GM18907 (cell line): ENCODE measurements at regions not wholly inside any gene's neighbourhood (a gene's known extent, or its start where the extent isn't known, plus 50 kb on each side); places are given as distances from the start of the nearest gene placed in this dataset.
"Not testable (repeated sequence)": the region's sequence is repeated elsewhere in the genome, so short reads cannot be mapped to it uniquely, and the experiment has no call there.

Experiments used
- ATAC-seq: cut with Tn5 transposase; IDR thresholded peaks from one replicate; pipeline ENCODE4 v1.9.1; 2021; ENCODE audit warnings: mild to moderate bottlenecking, moderate library complexity; ENCODE audit not compliant: unreplicated experiment

DNA sequence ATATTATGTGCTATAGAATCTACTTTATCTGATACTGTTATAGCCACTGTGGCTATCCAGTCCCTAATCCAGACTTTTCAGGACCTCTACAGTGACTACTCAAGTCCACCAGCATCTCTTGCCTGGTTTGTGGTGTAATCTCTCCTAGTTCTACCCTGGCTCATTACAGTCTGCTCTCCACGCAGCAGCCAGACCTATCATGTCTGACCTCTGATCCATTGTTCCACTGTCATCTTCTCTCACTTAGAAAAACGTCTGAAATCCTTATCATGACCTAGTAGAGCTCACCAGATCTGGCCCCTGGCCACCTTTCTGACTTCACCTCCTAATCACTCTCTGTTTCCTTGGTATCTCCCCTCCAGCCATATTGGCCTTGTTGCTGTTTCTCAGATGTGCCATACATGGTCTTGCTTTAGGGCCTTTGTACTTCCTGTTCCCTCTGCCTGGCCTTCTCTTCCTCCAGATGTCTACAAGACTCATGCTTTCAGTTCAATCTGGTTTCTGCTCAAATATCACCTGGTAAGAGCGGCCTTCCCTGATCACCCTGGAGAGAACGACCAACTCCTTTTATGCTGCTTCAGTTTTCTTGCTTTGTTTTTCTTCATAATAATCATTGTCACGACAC, 475.5 kb downstream of the AACS start:
- no peak for ATAC-seq

DNA sequence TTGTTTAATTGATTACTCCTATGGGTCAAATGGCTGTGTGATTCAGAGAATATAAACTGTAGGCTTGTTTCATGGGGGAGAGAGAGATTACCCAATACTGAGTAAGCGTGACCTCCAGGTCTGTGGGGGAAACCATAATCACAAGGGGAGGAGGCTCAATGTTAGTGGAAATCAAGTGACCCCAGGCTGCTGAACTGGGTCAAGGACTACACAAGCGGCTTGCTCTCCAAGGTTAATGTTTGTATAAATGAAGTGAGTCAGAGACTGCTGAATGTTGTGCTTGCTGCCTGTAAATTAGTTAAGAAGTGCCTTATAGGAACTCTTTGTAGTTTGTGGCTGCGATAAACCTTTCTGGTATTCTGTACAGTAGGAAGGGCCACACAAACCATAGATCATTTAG, 479.7 kb downstream of the AACS start:
- ATAC-seq = no peak

DNA sequence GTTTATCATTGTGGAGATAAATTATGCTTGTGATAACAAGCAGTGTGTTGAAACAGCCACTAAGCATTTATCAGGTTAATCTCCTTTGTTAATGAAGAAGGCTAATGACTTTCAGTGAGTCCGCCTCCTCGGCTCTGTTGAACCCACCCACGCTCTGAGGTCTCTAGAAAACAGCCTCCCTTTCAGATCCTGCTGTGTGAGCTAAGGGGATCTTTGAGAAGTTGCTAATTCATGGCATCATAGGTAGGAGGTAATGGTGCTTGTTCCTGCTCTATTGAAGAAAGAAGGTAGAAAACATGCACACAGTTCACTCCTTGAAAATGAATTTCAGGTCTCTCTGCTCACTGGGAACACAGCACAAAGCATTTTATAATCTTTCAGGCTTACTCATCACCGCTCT, 483.9 kb downstream of the AACS start:
- ATAC-seq = no peak

DNA sequence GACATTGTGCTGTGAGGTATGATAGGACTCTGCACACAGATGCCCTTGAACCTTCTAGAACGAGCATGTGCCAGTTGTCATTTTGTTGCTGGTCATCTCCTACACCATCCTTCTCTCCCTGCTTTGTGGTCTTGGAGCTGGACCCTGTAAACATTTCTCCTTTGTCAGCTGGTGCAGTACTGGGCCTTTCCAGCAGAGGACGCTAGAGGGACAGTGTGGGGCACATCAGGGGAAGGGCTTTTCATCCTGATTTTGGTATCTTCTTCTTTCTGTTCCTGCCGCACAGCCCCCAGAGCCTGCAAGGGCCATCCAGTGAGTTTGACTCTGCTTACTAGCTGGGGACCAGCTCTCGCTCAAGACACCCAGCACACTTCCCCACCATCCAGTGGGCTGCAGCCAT, 484.6 kb downstream of the AACS start:
- ATAC-seq = no peak

DNA sequence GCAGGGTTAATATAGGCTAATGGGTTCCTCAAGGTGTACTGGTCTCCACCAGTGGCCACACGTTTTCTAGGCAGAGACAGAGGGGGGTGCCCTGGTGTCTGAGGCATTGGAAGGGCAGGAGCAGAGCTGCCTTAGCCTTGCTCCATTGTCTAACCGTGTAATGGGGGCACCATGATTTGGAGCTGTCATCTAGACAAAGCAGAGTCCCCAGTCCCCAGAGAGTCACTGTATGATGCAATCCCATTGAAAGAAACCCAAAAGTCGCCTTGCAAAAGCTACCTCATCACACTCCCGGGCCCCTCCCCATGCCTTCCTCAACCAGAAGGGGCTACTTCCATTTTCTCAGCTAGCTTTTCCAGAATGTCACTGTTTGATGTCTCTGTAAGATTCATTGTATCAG, 487.1 kb downstream of the AACS start:
- ATAC-seq = no peak

DNA sequence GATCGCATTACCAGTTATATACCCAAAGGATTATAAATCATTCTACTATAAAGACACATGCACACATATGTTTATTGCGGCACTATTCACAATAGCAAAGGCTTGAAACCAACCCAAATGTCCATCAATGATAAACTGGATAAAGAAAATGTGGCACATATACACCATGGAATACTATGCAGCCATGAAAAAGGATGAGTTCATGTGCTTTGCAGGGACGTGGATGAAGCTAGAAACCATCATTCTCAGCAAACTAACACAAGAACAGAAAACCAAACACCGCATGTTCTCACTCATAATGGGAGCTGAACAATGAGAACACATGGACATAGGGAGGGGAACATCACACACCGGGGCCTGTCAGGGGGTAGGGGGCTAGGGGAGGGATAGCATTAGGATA, 495.8 kb downstream of the AACS start:
- ATAC-seq = not testable (repeated sequence)

DNA sequence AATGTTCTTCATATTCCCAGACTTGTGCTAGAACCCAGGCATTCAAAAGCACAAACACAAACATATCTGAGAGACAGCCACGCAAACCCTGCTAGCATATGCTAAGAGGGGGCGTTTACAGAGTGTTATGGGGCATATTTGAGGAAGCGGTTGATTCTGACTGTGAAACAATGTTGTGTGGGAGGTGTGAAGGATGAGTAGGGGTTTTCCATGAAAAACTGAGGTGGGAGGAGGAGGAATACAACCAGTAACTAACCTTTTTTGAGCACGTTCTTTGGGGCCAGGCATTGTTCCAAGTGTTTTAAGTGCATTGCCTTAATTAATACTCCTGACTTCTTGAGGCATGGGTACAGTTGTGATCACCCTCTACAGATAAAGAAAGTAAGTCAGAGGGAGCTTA, 499.5 kb downstream of the AACS start:
- ATAC-seq = no peak

DNA sequence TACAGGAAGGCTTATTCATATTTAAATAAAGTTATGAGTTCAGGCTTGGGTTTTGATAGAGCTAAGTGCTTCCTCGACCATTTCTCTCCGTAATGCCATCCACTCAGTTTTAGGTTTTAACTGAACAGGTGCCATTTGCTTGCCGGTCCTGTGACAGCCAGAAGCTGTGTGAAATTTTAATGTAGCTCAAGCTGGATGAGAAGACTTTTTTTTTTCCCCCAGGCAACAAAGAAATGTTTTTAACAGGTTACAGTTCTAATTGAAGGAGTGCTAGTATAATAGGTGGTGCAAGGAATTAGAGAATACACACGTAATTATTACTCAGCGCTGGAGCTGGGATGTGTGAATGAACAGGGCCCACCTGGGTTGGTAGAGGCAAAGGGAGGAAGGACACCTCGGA, 502.3 kb downstream of the AACS start:
- ATAC-seq = no peak

DNA sequence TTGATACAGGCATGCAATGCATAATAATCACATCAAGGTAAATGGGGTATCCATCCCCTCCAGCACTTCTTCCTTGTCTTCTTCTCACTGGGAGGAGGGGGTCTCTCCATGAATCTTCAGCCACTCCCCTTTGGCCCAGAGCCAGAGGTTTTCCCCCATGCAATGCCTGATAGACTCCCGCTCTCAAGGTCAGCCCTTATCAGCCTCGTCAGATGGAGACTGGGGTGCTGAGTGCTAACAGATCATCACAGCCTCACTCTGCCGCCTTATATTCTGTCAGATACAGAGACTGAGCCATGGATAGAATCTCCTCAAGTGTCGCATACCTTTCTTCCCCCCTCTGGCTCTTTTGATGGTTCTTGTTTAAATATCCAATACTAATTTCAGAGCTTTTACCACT, 503.1 kb downstream of the AACS start:
- no peak for ATAC-seq

DNA sequence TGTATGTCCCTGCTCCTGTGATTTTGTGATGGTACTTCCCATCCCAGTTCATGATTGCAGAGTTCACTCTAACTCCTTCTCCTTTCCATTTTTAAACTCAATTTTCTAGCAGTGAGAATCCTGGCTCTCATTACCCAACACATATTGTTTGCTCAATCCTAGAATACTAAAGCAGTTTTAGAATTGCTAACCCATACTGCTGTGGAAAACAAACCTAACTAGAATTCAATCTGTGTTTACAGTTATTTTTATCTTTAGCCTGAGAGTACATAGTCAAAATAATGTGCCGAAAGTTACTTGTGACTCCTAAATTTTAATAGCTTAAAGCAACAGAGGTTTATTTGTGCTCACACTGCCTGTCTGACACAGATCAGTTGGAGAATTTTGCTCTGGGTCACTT, 508.0 kb downstream of the AACS start:
- ATAC-seq = no peak

DNA sequence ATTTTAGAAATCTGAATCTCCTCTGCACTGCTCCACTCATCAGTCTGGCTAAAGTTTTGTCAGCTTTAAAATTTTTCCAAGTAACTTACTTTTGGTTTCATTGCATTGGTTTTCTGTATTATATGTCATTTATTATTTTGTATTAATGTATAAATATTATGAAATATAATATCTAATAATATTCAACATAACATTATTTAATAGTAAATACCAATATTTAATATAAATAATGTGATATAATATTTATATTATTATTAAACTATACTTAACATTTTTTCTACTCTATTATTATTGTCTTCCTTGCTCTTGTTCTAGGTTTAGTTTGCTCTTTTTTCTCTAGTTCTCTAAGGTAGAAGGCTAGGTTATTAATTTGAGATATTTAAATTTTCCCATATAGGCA, 512.1 kb downstream of the AACS start:
- ATAC-seq = no peak

DNA sequence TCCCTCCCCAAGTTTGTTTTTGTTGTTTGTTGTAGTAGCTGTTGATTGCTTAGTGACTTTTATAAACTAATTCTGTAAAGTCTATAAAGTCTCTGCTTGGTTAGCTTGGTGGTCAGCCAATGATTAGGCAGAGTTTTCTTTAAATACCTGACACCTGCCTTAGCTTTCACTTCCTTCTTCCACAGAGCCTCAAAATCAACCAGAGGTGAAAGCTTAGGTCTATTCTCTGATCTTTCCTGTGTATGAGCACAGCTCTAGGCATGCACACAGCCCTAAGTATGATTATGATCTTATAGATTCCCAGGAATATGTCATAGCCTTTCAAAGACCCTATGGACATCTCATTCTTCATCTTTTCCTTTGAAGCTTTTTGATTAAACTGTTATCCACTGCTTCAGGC, 514.7 kb downstream of the AACS start:
- ATAC-seq = no peak

DNA sequence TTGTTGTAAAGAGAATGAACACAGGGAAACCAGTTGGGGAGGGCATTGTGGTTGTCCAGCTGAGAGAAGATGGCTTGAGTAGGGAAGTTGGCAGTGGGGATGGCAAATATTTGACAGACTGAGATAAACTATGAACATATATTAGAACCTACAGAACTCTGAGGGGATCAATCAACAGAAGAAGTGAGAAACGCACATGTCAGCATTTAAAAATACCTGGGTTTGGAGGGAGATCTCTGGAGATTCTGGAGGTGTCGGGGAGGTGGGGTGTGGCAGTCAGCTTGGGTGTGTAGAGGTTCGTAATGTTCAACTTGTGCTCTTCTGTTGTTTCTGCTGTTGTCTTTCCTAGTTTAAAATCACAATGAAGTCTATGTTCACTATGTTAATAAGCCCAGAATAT, 517.8 kb downstream of the AACS start:
- ATAC-seq = no peak

DNA sequence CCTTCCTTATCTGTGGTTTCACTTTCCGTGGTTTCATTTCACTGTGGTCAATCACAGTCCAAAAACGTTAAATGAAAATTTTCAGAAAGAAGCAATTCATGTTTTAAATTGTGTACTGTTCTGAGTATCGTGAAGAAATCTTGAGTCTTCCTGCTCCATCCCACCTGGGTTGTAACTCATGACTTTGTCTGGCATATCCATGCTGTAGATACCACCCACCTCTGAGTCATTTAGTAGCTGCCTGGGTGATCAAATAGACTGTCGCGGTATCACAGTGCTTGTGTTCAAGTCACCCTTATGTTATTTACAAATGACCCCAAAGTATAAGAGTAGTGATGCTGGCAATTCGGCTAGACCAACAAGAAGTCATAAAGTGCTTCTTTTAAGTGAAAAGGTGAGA, 521.2 kb downstream of the AACS start:
- ATAC-seq = no peak

DNA sequence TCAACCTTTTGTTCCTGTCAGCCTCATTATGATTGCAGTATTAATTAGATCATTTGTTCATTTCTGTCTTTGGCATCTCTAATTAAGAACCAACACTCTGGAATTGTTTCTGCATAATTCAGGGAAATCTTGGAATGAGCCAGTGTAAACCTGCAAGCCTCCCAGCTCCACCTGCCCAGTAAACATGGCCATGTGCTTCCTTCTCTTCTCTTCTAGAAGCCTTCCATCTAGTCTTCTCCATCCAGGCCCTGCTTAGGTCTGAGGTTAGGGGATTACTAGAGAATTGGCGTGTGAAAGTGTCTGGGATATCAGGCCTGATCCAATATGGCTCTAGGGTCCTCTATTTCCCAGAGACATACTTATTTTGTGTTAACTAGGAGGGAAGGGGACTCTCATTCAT, 528.0 kb downstream of the AACS start:
- no peak for ATAC-seq

DNA sequence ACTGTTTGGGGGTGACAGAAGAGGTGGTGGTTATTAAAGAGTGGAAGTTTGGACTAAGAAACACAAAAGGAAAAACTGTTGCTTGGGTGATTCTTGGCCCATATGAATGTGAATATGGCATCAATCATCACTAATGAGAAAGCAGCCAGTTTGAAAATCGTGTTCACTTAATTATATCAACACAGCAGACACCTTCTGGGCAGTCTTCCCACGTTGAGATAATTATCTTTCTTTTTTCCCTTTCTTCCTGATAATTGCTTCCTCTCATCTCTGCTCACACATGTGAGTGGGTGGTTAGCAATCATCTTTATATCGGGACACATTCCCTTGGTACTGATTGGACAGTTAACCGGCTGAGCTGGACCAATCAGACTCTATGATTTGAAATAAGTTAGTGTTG, 539.7 kb downstream of the AACS start:
- no peak for ATAC-seq

DNA sequence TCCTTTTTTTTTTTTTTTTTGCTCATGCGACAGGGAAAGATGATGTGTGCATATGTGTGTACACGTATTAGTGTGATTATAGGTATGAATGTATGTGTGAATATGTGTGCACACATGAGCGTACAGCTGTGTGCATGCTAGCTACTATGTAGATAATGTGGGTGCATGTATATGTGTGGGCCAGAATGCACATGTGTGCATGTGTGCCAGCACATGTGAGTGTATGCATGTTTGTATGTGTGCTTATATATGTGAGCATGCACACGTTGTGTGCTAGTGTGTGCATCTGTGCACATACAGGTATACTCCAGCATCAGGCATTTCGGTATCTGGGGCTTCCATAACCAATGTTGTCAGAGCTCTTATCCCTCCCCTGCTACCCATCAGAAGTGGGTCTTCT, 541.1 kb downstream of the AACS start:
- no peak for ATAC-seq

DNA sequence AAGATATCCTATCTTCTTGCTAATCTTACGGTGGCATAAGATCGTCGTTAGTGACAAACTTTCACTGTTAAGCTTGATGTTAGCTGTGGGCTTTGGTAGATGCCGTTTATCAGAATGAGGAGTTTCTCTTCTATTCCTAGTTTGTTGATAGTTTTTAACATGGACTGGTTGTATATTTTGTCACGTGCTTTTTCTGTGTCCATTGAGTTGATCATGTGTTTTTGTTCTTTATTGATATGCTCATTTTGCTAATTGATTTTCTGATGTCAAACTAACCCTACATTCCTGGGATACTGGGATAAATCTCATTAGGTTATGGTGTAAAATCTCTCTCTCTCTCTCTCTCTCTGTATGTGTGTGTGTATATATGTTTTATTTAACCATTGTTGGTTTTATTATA, 545.1 kb downstream of the AACS start:
- no peak for ATAC-seq

DNA sequence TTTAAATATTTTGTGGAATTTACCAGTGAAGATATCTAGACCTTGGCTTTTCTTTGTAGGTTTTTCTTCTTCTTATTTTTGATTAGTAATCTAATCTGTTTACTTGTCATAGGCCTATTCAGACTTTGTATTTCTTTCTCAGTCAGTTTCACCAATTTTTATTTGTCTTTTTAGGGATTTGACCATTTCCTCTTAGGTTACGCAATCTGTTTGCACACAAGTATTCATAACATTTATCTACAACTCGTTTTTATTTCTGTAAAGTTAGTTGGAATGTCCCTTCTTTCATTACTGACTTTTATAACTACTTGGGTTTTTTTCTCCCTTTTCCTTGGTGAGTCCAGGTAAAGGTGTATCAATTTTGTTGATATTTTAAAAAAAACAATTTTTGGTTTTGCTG, 545.7 kb downstream of the AACS start:
- no peak for ATAC-seq

DNA sequence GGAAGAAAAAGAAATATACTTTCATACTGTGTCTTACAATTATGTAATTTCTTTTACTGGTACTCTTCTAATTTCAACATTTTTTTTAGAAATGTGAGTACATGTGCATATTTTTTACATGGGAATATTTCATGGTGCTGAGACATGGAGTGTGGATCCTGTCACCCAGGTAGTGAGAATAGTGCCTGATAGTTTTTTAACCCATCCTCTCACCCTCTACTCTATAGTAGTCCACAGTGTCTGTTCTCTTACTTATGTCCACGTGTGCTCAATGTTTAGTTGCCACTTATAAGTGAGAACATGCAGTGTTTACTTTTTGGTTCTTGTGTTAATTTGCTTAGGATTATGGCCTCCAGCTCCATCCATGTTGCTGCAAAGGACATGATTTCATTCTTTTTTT, 548.8 kb downstream of the AACS start:
- no peak for ATAC-seq

DNA sequence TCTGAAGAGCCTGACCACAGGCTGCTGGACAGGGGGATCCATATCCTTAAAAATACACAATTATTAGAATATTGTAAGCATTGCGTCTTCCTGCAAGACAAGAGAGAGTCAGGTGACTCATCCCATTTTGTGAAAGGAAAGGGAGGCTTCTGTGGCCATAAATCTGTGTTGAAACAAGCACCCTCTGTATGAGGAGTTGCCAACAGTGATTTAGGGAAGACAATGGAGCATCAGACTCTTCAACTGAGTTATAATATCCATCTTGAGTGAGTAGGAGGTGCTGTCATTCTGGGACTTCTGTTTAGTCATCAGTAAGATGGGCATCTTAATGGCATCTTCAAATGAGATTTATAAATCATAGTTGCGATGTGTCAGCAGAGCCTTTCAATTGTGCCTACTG, 554.5 kb downstream of the AACS start:
- no peak for ATAC-seq

DNA sequence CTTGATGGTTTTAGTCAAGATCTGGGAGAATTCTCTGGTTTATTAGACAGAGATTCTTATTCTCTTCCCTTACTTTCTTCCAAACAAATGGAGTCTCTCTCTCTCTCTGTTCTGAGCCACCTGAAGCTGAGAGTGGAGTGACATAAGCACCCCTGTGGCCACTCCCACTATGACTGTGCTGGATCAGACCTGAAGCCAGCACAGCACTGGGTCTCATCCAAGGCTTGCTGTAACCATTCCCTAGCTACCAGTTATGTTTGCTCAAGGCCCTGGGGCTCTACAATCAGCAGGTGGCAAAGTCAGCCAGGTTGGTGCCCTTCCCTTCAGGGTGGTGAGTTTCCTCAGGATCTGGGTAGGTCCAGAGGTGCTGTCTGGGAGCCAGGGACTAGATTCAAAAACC, 568.5 kb downstream of the AACS start:
- no peak for ATAC-seq

DNA sequence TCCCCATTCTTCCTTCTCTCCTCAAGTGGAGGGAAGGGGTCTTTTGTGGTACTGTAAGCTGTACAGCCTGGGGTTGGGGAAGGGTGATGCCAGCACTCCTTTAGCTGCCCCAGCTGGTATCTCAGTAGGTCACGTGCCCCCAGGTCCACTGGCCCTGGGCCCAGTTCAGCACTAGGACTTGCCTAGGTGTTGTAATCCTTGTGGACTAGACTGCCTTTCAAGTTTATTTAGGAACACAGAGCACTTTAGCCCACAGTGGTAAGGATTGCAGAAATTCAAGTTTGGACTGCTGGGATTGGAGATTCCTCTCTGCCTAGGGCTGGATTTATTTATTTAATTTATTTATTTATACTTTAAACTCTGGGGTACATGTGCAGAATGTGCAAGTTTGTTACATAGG, 569.6 kb downstream of the AACS start:
- no peak for ATAC-seq

DNA sequence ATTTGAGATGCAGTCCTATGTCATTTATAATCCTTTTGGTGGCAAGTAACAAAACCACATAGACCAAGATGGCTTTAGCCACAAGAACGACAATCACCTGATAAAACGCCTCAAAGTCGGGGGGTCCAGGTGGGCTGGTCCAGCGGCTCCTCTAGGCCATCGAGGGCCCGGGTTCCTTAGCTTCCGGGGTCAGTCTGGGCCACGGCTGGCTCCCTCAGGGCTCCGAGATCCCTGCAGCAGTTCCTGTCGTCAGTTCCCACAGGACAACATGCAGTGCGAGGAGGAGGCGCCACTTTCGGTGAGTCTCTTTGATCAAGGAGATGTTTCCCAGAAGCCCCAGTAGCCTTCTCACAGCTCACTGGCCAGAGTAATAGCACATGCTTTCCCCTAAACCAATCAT, 574.6 kb downstream of the AACS start:
- ATAC-seq = no peak
